Right lobe of liver (tissue), 6 donors: ENCODE measurements at regions not wholly inside any gene's neighbourhood (a gene's known extent, or its start where the extent isn't known, plus 50 kb on each side); places are given as distances from the start of the nearest gene placed in this dataset.
A peak's percentile ranks its signal among the peaks of the same experiment; 100 is the strongest.

Source experiments
- ATAC-seq, 4 donors: fragments of 200-7000 bp; cut with Tn5 transposase; one replicate each; pipeline ENCODE4 v1.9.1; 2020; ENCODE audit warnings: mild to moderate bottlenecking in 4 of 4, moderate library complexity in 4 of 4
- DNase-seq, 3 donors: peaks; one replicate each; pipeline ENCODE4 v3.0.0-alpha.2; 2020
- H3K27ac ChIP-seq, 3 donors: fragments of 200-600 bp; one replicate each; pipeline ENCODE4 v1.8.0; 2022
- H3K27me3 ChIP-seq, 2 donors: fragments of 200-600 bp; one replicate each; pipeline ENCODE4 v1.8.0; 2022
- H3K36me3 ChIP-seq, 4 donors: fragments of 200-600 bp; sonication (generic) in 1 of 4; one replicate each; pipeline versions ENCODE4 v1.5.1 to v1.8.0; 2017 to 2022; ENCODE audit warnings: control low read depth in 1 of 4
- H3K4me1 ChIP-seq, 4 donors: fragments of 200-600 bp; sonication (generic) in 1 of 4; one replicate each; pipeline versions ENCODE4 v1.5.1 to v1.8.0; 2017 to 2022; ENCODE audit warnings: control low read depth in 1 of 4
- H3K4me3 ChIP-seq, 3 donors: fragments of 200-600 bp; one replicate each; pipeline ENCODE4 v1.8.0; 2022
- H3K9me3 ChIP-seq, 4 donors: fragments of 200-600 bp; sonication (generic) in 1 of 4; one replicate each; pipeline versions ENCODE4 v1.5.1 to v1.8.0; 2017 to 2022; ENCODE audit warnings: control low read depth in 1 of 4
- POLR2A ChIP-seq: fragments of 450-650 bp; IDR thresholded peaks from one replicate; pipeline ENCODE4 v1.6.1; 2017; ENCODE audit warnings: antibody characterized with exemption, mild to moderate bottlenecking
- WGBS: methylation state at CpG from one replicate; pipeline ENCODE4 v1.1.6; 2018; ENCODE audit warnings: low coverage, low lambda C conversion rate; ENCODE audit not compliant: insufficient coverage; ENCODE audit errors: missing lambda C conversion rate; 5-methylcytosine and 5-hydroxymethylcytosine counted together
- intact Hi-C, 2 donors: fragments of 100-400 bp; cut with DNase I; formaldehyde crosslinking; loops; one replicate each; pipeline versions ENCODE4 v1.11.2 to v1.14.1; 2022
- TF ChIP-seq, protein P1 (sequence below), 4 donors: fragments of 200-600 bp in 3 of 4; fragments of 450-650 bp in 1 of 4; IDR thresholded peaks; one replicate each; pipeline versions ENCODE4 v1.5.1 to v1.8.0; 2016 to 2022; ENCODE audit warnings: antibody characterized with exemption in 4 of 4, mild to moderate bottlenecking in 2 of 4
- donor health status: DM: no; HTN: yes; CAD: no.
- donor health status: DM: no; HTN: no; CAD: no.
- donor health status: DM: no; HTN: no; CAD: no.
- donor health status: DM: no; HTN: yes; CAD: no.
- donor health status: DM: no; HTN: yes; CAD: no.

DNA sequence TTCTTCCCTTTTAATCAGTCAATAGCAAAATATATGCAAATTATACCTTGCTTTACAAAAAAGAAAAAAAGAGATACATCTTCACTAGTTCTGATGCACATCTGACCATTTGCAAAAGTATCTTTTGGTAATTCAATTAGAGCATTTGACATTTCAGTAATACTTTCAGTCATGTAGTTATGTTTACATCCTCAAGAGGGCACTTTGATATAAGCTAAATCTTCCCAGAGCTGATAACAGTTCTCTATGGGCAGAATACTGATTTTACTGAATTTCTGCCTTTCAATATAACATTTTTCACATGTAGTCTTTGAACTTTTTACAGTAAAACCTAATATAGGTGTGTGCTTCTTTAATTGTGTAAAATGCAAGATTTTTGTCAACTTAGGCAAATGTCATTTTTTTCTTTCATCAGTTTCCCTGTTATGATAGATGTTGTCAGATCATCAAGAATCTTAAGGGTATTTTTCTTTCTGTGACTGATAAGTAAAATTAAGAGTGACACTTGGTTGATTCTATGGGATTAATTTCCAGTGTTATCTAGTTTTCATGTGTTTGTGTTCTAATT lies 703.5 kb upstream of the SEMA3D start:
- intact Hi-C loops, result no loop called here
- Histone ChIP-seq H3K4me1 (no peaks in the 10 kb centered on the region), H3K27me3 (no peaks in the 10 kb centered on the region), H3K27ac (no peak overlapping the region), H3K36me3 (no peaks in the 10 kb centered on the region), H3K4me3 (no peak overlapping the region), H3K9me3 (no peaks in the 10 kb centered on the region)
- ATAC-seq (peak; percentile 69 to 80 (median 71)), DNase-seq (no peak)
- TF ChIP-seq, protein P1, sequence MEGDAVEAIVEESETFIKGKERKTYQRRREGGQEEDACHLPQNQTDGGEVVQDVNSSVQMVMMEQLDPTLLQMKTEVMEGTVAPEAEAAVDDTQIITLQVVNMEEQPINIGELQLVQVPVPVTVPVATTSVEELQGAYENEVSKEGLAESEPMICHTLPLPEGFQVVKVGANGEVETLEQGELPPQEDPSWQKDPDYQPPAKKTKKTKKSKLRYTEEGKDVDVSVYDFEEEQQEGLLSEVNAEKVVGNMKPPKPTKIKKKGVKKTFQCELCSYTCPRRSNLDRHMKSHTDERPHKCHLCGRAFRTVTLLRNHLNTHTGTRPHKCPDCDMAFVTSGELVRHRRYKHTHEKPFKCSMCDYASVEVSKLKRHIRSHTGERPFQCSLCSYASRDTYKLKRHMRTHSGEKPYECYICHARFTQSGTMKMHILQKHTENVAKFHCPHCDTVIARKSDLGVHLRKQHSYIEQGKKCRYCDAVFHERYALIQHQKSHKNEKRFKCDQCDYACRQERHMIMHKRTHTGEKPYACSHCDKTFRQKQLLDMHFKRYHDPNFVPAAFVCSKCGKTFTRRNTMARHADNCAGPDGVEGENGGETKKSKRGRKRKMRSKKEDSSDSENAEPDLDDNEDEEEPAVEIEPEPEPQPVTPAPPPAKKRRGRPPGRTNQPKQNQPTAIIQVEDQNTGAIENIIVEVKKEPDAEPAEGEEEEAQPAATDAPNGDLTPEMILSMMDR (IDR thresholded peaks at IDR 0.05), result peak; percentile 47 to 61 (median 55)
- TF ChIP-seq POLR2A, result no peak

DNA sequence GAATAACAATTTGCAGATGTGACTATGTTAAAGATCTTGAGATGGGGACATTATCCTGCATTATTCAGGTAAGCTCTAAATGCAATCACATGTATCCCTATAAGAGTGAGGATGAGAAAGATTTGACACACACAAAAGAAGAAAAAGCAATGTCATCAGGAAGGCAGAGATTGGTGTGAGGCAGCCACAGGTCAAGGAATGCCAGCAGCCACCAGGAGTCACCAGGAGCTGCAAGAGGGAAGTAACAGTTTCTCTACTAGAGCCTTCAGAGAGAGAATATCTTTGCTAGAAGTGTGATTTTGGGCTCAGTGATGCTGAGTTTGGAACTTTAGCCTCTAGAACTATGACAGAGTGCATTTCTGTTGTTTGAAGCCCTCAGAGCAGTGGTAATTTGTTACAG lies 700.3 kb upstream of the SEMA3D start:
- no peaks in the 10 kb centered on the region for H3K9me3 ChIP-seq
- DNase-seq, result no peak
- no peak for ATAC-seq
- H3K27me3 ChIP-seq, result no peaks in the 10 kb centered on the region
- H3K27ac ChIP-seq, result no peak overlapping the region
- no peak overlapping the region for H3K4me3 ChIP-seq
- intact Hi-C loops, result no loop called here
- H3K4me1 ChIP-seq, result no peaks in the 10 kb centered on the region
- TF ChIP-seq, protein P1 (IDR thresholded peaks at IDR 0.05), result no peak
- TF ChIP-seq POLR2A, result no peak
- H3K36me3 ChIP-seq, result no peaks in the 10 kb centered on the region

DNA sequence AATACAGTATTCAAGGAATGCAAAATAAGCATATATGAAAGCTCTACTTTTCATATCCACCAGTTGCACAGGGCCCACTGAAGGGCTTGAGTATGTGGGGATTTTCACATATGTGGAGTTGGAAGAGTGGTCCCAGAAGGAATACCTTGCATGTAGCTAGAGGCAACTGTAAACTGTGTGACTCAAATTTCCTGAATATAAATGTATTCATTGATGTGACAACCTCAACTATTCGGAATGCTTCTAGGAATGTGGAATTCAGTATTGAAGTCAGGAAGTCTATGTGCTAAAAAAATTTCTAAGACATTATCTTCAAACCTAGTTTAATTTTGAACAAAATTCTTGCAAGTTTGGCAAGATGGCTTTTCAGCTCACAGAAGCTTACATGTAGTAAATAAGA lies 695.5 kb upstream of the SEMA3D start:
- Histone ChIP-seq H3K27ac (no peak overlapping the region), H3K36me3 (no peaks in the 10 kb centered on the region), H3K27me3 (no peaks in the 10 kb centered on the region), H3K4me1 (no peaks in the 10 kb centered on the region), H3K4me3 (no peak overlapping the region), H3K9me3 (no peaks in the 10 kb centered on the region)
- no peak for DNase-seq
- intact Hi-C loops, result no loop called here
- no peak for ATAC-seq
- TF ChIP-seq POLR2A, result no peak
- TF ChIP-seq, protein P1 (IDR thresholded peaks at IDR 0.05), result no peak
- WGBS, result 62% methylated on average over 1 of the region's 1 CpG

DNA sequence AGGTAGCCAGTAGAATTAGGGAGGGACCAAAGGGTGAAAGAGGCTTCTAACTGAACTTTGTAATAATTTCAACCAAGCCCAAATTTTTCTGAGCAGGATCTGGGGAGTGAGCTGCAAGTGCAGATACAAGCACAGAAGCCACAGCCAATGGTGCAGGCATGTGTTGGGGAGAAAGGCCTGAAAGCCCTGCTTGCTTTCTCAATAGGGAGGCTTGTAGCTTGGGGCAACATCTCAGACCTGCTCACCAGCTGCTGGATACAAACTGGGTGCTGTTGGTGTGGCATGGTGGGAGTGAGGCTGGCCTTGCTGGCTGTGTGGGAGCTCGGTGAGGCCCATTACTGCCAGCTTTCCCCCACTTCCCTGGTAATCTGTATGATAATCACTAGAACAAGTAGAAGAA lies 688.5 kb upstream of the SEMA3D start:
- DNase-seq, result no peak
- 38% methylated on average over 1 of the region's 1 CpG for WGBS
- H3K27ac ChIP-seq, result no peak overlapping the region
- H3K9me3 ChIP-seq, result no peaks in the 10 kb centered on the region
- no peaks in the 10 kb centered on the region for H3K36me3 ChIP-seq
- no peak for ATAC-seq
- no peak overlapping the region for H3K4me3 ChIP-seq
- no peak for TF ChIP-seq POLR2A
- TF ChIP-seq, protein P1 (IDR thresholded peaks at IDR 0.05), result no peak
- H3K27me3 ChIP-seq, result no peaks in the 10 kb centered on the region
- intact Hi-C loops, result no loop called here
- H3K4me1 ChIP-seq, result no peaks in the 10 kb centered on the region

DNA sequence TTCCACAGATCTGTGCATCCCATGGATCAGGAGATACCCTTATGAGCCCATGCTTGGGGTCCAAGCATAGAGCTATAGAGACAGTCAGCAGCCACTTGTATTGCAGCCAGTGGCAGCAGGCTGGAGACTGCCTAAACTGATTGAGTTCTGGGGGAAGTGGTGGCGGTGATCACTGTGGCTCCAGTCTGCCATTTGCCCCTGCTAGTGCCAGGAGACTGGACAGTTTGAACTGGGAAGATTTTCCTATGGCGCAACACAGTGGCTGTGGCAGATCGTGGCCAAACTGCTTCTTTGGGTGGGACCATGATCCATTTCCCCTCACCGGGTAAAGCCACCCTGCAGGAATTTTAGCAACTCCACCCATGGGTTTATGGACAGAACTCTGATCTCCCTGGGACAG lies 679.7 kb upstream of the SEMA3D start:
- H3K9me3 ChIP-seq, result no peaks in the 10 kb centered on the region
- H3K27ac ChIP-seq, result no peak overlapping the region
- no peaks in the 10 kb centered on the region for H3K4me1 ChIP-seq
- H3K4me3 ChIP-seq, result no peak overlapping the region
- TF ChIP-seq, protein P1 (IDR thresholded peaks at IDR 0.05), result no peak
- no peak for TF ChIP-seq POLR2A
- WGBS, result 100% methylated on average over 1 of the region's 4 CpGs
- H3K27me3 ChIP-seq, result no peaks in the 10 kb centered on the region
- no peaks in the 10 kb centered on the region for H3K36me3 ChIP-seq
- intact Hi-C loops, result no loop called here
- ATAC-seq, result no peak
- DNase-seq, result peak in 1 of 3 donors; percentile 28
